ENCODE measurements at regions not wholly inside any gene's neighbourhood (a gene's known extent, or its start where the extent isn't known, plus 50 kb on each side); places are given as distances from the start of the nearest gene placed in this dataset.

- TF ChIP-seq POLR2AphosphoS5 (IDR thresholded peaks at IDR 0.05; ENCODE audit: low read depth, low read length): no peak
- TF ChIP-seq SIN3A (IDR thresholded peaks at IDR 0.05; ENCODE audit: borderline replicate concordance, insufficient read depth, low read length): no peak
- TF ChIP-seq REST (IDR thresholded peaks at IDR 0.05; ENCODE audit: insufficient read depth in 1 of 2, low read depth in 2 of 2, low read length in 2 of 2): no peak
- TF ChIP-seq TAF1 (IDR thresholded peaks at IDR 0.05; ENCODE audit: borderline replicate concordance, insufficient read depth, low read length): no peak
- TF ChIP-seq FOXP2 (optimal IDR thresholded peaks at IDR 0.05; ENCODE audit: borderline replicate concordance, extremely low read depth, extremely low read length, insufficient read depth): no peak
These were observed 72.7 kb upstream of the SLIT2 start for GRCh38 chr4:20178902-20179576.

Data from PFSK-1 (cell line).